Stimulated activated naive CD8-positive, alpha-beta T cell treated with anti-CD3 and anti-CD28 coated beads, Interleukin-15, Interleukin-2, amounts not matched to agents 100 ng/mL and 50 ng/mL, for 24 hours (primary cell): ENCODE measurements at regions not wholly inside any gene's neighbourhood (a gene's known extent, or its start where the extent isn't known, plus 50 kb on each side); places are given as distances from the start of the nearest gene placed in this dataset.
A peak's percentile ranks its signal among the peaks of the same experiment; 100 is the strongest.
"Not testable (repeated sequence)": the region's sequence is repeated elsewhere in the genome, so short reads cannot be mapped to it uniquely, and the experiment has no call there.

Experiments
- H3K27ac Mint-ChIP-seq: one replicate; pipeline ENCODE4 v1.8.0; 2021; ENCODE audit warnings: mild to moderate bottlenecking, mixed read lengths
- H3K27me3 Mint-ChIP-seq: one replicate; pipeline ENCODE4 v1.8.0; 2021; ENCODE audit warnings: mixed read lengths
- H3K36me3 Mint-ChIP-seq: one replicate; pipeline ENCODE4 v1.8.0; 2021; ENCODE audit warnings: low read depth, mixed read lengths
- H3K4me1 Mint-ChIP-seq: one replicate; pipeline ENCODE4 v1.8.0; 2021; ENCODE audit warnings: low read depth, mixed read lengths
- H3K4me3 Mint-ChIP-seq: one replicate; pipeline ENCODE4 v1.8.0; 2021; ENCODE audit warnings: mild to moderate bottlenecking, mixed read lengths
- H3K9me3 Mint-ChIP-seq: one replicate; pipeline ENCODE4 v1.8.0; 2021; ENCODE audit warnings: mixed read lengths

- Mint-ChIP-seq H3K4me1 (no peaks in the 10 kb centered on the region), H3K4me3 (no peak overlapping the region), H3K36me3 (no peaks in the 10 kb centered on the region), H3K9me3 (no peaks in the 10 kb centered on the region), H3K27ac (no peak overlapping the region), H3K27me3 (no peaks in the 10 kb centered on the region)
Observed at GRCh38 chr3:27779176-27779575, 57.1 kb upstream of the EOMES start.

GRCh38 chr3:27789420-27789819 is 67.3 kb upstream of the EOMES start:
- H3K4me3 Mint-ChIP-seq = no peak overlapping the region
- H3K27ac Mint-ChIP-seq = no peak overlapping the region
- no peaks in the 10 kb centered on the region for H3K9me3 Mint-ChIP-seq
- H3K27me3 Mint-ChIP-seq = peaks cover 10% of the 10 kb centered on the region
- H3K4me1 Mint-ChIP-seq = no peaks in the 10 kb centered on the region
- H3K36me3 Mint-ChIP-seq = no peaks in the 10 kb centered on the region

- Mint-ChIP-seq H3K36me3 (no peaks in the 10 kb centered on the region), H3K4me1 (no peaks in the 10 kb centered on the region), H3K4me3 (no peak overlapping the region), H3K9me3 (no peaks in the 10 kb centered on the region), H3K27ac (no peak overlapping the region), H3K27me3 (peaks cover 3% of the 10 kb centered on the region)
Observed at GRCh38 chr3:27791956-27792355, 69.8 kb upstream of the EOMES start.

GRCh38 chr3:27792869-27793268 is 70.7 kb upstream of the EOMES start:
- no peak overlapping the region for H3K4me3 Mint-ChIP-seq
- no peaks in the 10 kb centered on the region for H3K36me3 Mint-ChIP-seq
- no peaks in the 10 kb centered on the region for H3K4me1 Mint-ChIP-seq
- no peaks in the 10 kb centered on the region for H3K9me3 Mint-ChIP-seq
- peaks cover 3% of the 10 kb centered on the region for H3K27me3 Mint-ChIP-seq
- no peak overlapping the region for H3K27ac Mint-ChIP-seq

- no peaks in the 10 kb centered on the region for H3K9me3 Mint-ChIP-seq
- H3K27ac Mint-ChIP-seq = no peak overlapping the region
- H3K4me1 Mint-ChIP-seq = no peaks in the 10 kb centered on the region
- no peak overlapping the region for H3K4me3 Mint-ChIP-seq
- H3K27me3 Mint-ChIP-seq = peaks cover 3% of the 10 kb centered on the region
- no peaks in the 10 kb centered on the region for H3K36me3 Mint-ChIP-seq
Observed at GRCh38 chr3:27794211-27794610, 72.1 kb upstream of the EOMES start.

GRCh38 chr3:27796365-27796875 is 74.3 kb upstream of the EOMES start:
- no peak overlapping the region for H3K27ac Mint-ChIP-seq
- H3K4me3 Mint-ChIP-seq = no peak overlapping the region
- no peaks in the 10 kb centered on the region for H3K27me3 Mint-ChIP-seq
- H3K4me1 Mint-ChIP-seq = peaks cover 8% of the 10 kb centered on the region
- no peaks in the 10 kb centered on the region for H3K9me3 Mint-ChIP-seq
- no peaks in the 10 kb centered on the region for H3K36me3 Mint-ChIP-seq

GRCh38 chr3:27797773-27798172 is 75.7 kb upstream of the EOMES start:
- Mint-ChIP-seq H3K27me3 (no peaks in the 10 kb centered on the region), H3K36me3 (no peaks in the 10 kb centered on the region), H3K27ac (no peak overlapping the region), H3K4me3 (no peak overlapping the region), H3K4me1 (peaks cover 8% of the 10 kb centered on the region), H3K9me3 (no peaks in the 10 kb centered on the region)

- Mint-ChIP-seq H3K27me3 (no peaks in the 10 kb centered on the region), H3K27ac (peak overlapping the region; percentile 7), H3K9me3 (no peaks in the 10 kb centered on the region), H3K4me3 (no peak overlapping the region), H3K36me3 (no peaks in the 10 kb centered on the region), H3K4me1 (peaks cover 13% of the 10 kb centered on the region)
Observed at GRCh38 chr3:27800261-27800660, 78.1 kb upstream of the EOMES start.

GRCh38 chr3:27802425-27802824 is 80.3 kb upstream of the EOMES start:
- no peaks in the 10 kb centered on the region for H3K36me3 Mint-ChIP-seq
- no peaks in the 10 kb centered on the region for H3K9me3 Mint-ChIP-seq
- no peak overlapping the region for H3K4me3 Mint-ChIP-seq
- peaks cover 16% of the 10 kb centered on the region for H3K4me1 Mint-ChIP-seq
- H3K27ac Mint-ChIP-seq = no peak overlapping the region
- no peaks in the 10 kb centered on the region for H3K27me3 Mint-ChIP-seq

- Mint-ChIP-seq H3K27me3 (no peaks in the 10 kb centered on the region), H3K4me1 (peaks cover 16% of the 10 kb centered on the region), H3K27ac (no peak overlapping the region), H3K36me3 (no peaks in the 10 kb centered on the region), H3K4me3 (no peak overlapping the region), H3K9me3 (no peaks in the 10 kb centered on the region)
Observed at GRCh38 chr3:27802849-27803248, 80.7 kb upstream of the EOMES start.

GRCh38 chr3:27805282-27805681 is 83.2 kb upstream of the EOMES start:
- no peaks in the 10 kb centered on the region for H3K9me3 Mint-ChIP-seq
- H3K4me1 Mint-ChIP-seq = peaks cover 12% of the 10 kb centered on the region
- no peaks in the 10 kb centered on the region for H3K27me3 Mint-ChIP-seq
- H3K27ac Mint-ChIP-seq = no peak overlapping the region
- no peak overlapping the region for H3K4me3 Mint-ChIP-seq
- no peaks in the 10 kb centered on the region for H3K36me3 Mint-ChIP-seq

- Mint-ChIP-seq H3K9me3 (no peaks in the 10 kb centered on the region), H3K4me3 (no peak overlapping the region), H3K4me1 (no peaks in the 10 kb centered on the region), H3K27ac (no peak overlapping the region), H3K36me3 (no peaks in the 10 kb centered on the region), H3K27me3 (no peaks in the 10 kb centered on the region)
Observed at GRCh38 chr3:27813255-27813654, 91.1 kb upstream of the EOMES start.

GRCh38 chr3:27821609-27822008 is 99.5 kb upstream of the EOMES start:
- not testable (repeated sequence) for H3K27ac Mint-ChIP-seq, H3K4me3 Mint-ChIP-seq, H3K4me1 Mint-ChIP-seq, H3K27me3 Mint-ChIP-seq, H3K36me3 Mint-ChIP-seq, H3K9me3 Mint-ChIP-seq

- no peak overlapping the region for H3K27ac Mint-ChIP-seq
- H3K4me3 Mint-ChIP-seq = no peak overlapping the region
- H3K36me3 Mint-ChIP-seq = no peaks in the 10 kb centered on the region
- no peaks in the 10 kb centered on the region for H3K9me3 Mint-ChIP-seq
- peaks cover 13% of the 10 kb centered on the region for H3K4me1 Mint-ChIP-seq
- H3K27me3 Mint-ChIP-seq = no peaks in the 10 kb centered on the region
Observed at GRCh38 chr3:27824312-27825200, 102.4 kb upstream of the EOMES start.

GRCh38 chr3:27826448-27826847 is 104.3 kb upstream of the EOMES start:
- Mint-ChIP-seq H3K9me3 (no peaks in the 10 kb centered on the region), H3K36me3 (no peaks in the 10 kb centered on the region), H3K4me1 (peaks cover 13% of the 10 kb centered on the region), H3K27ac (no peak overlapping the region), H3K4me3 (no peak overlapping the region), H3K27me3 (no peaks in the 10 kb centered on the region)

GRCh38 chr3:27827041-27827440 is 104.9 kb upstream of the EOMES start:
- peak overlapping the region; percentile 8 for H3K27ac Mint-ChIP-seq
- H3K27me3 Mint-ChIP-seq = no peaks in the 10 kb centered on the region
- H3K4me3 Mint-ChIP-seq = no peak overlapping the region
- H3K36me3 Mint-ChIP-seq = no peaks in the 10 kb centered on the region
- peaks cover 13% of the 10 kb centered on the region for H3K4me1 Mint-ChIP-seq
- H3K9me3 Mint-ChIP-seq = peaks cover under 1% of the 10 kb centered on the region
